ENCODE measurements at regions not wholly inside any gene's neighbourhood (a gene's known extent, or its start where the extent isn't known, plus 50 kb on each side); places are given as distances from the start of the nearest gene placed in this dataset.

GRCh38 chr6:27149150-27149549 lies 98.4 kb upstream of the PRSS16 start:
- H3K36me3 ChIP-seq (ENCODE audit: insufficient read depth, low read length): no peaks in the 10 kb centered on the region
- H3K79me2 ChIP-seq (replicated peaks; ENCODE audit: insufficient read depth, low read length): peaks cover 9% of the 10 kb centered on the region
- no peak overlapping the region for H3K4me3 ChIP-seq (ENCODE audit: low read length)
- H3F3A ChIP-seq (ENCODE audit: insufficient read depth, low read length, poor library complexity, severe bottlenecking): peaks cover 8% of the 10 kb centered on the region
- TF ChIP-seq SMC3 (conservative IDR thresholded peaks at IDR 0.05; ENCODE audit: poor library complexity) (no peak), RAD21 (conservative IDR thresholded peaks at IDR 0.05) (no peak), TAF1 (IDR thresholded peaks at IDR 0.05; ENCODE audit: low read depth) (no peak), EP300 (conservative IDR thresholded peaks at IDR 0.05; ENCODE audit: poor library complexity, severe bottlenecking) (no peak), REST (IDR thresholded peaks at IDR 0.05; ENCODE audit: borderline replicate concordance) (no peak), MXI1 (conservative IDR thresholded peaks at IDR 0.05; ENCODE audit: poor library complexity, severe bottlenecking) (no peak), EZH2 (IDR thresholded peaks at IDR 0.05; ENCODE audit: borderline replicate concordance, insufficient read depth, low read length, poor library complexity, severe bottlenecking) (no peak), CTCF (IDR thresholded peaks at IDR 0.05; ENCODE audit: poor library complexity, severe bottlenecking) (no peak), POLR2AphosphoS5 (IDR thresholded peaks at IDR 0.05) (no peak)
- H3K27me3 ChIP-seq (ENCODE audit: insufficient read depth, low read depth, low read length): no peaks in the 10 kb centered on the region
- H3K27ac ChIP-seq (ENCODE audit: low read length): no peak overlapping the region
- H3K4me2 ChIP-seq (ENCODE audit: low read length): no peak overlapping the region
- no peaks in the 10 kb centered on the region for H3K9me2 ChIP-seq (ENCODE audit: insufficient read depth, low read length)
- H3K9ac ChIP-seq (ENCODE audit: low read length): no peak overlapping the region
- no peaks in the 10 kb centered on the region for H4K20me1 ChIP-seq (ENCODE audit: insufficient read depth)
- no peaks in the 10 kb centered on the region for H3K9me3 ChIP-seq (ENCODE audit: low read length)
- no peak overlapping the region for H2AFZ ChIP-seq (ENCODE audit: low read depth, low read length)

- Histone ChIP-seq H3K9ac (ENCODE audit: low read length) (no peak overlapping the region), H3K4me2 (ENCODE audit: low read length) (no peak overlapping the region), H3K9me2 (ENCODE audit: insufficient read depth, low read length) (no peaks in the 10 kb centered on the region), H3K79me2 (replicated peaks; ENCODE audit: insufficient read depth, low read length) (no peaks in the 10 kb centered on the region), H3K27ac (ENCODE audit: low read length) (no peak overlapping the region), H3F3A (ENCODE audit: insufficient read depth, low read length, poor library complexity, severe bottlenecking) (no peaks in the 10 kb centered on the region), H3K36me3 (ENCODE audit: insufficient read depth, low read length) (no peaks in the 10 kb centered on the region), H3K27me3 (ENCODE audit: insufficient read depth, low read depth, low read length) (peaks cover 26% of the 10 kb centered on the region), H4K20me1 (ENCODE audit: insufficient read depth) (no peaks in the 10 kb centered on the region), H2AFZ (ENCODE audit: low read depth, low read length) (no peak overlapping the region), H3K4me3 (ENCODE audit: low read length) (no peak overlapping the region), H3K9me3 (ENCODE audit: low read length) (no peaks in the 10 kb centered on the region)
- TF ChIP-seq REST (IDR thresholded peaks at IDR 0.05; ENCODE audit: borderline replicate concordance): no peak
- no peak for TF ChIP-seq CTCF (IDR thresholded peaks at IDR 0.05; ENCODE audit: poor library complexity, severe bottlenecking)
- no peak for TF ChIP-seq POLR2AphosphoS5 (IDR thresholded peaks at IDR 0.05)
- TF ChIP-seq RAD21 (conservative IDR thresholded peaks at IDR 0.05): no peak
- no peak for TF ChIP-seq SMC3 (conservative IDR thresholded peaks at IDR 0.05; ENCODE audit: poor library complexity)
- TF ChIP-seq EZH2 (IDR thresholded peaks at IDR 0.05; ENCODE audit: borderline replicate concordance, insufficient read depth, low read length, poor library complexity, severe bottlenecking): no peak
- TF ChIP-seq EP300 (conservative IDR thresholded peaks at IDR 0.05; ENCODE audit: poor library complexity, severe bottlenecking): no peak
- TF ChIP-seq TAF1 (IDR thresholded peaks at IDR 0.05; ENCODE audit: low read depth): no peak
- no peak for TF ChIP-seq MXI1 (conservative IDR thresholded peaks at IDR 0.05; ENCODE audit: poor library complexity, severe bottlenecking)
Observed at GRCh38 chr6:27154696-27155095, 92.8 kb upstream of the PRSS16 start.
